Fibroblast of upper back skin (primary cell): ENCODE measurements at regions not wholly inside any gene's neighbourhood (a gene's known extent, or its start where the extent isn't known, plus 50 kb on each side); places are given as distances from the start of the nearest gene placed in this dataset.

Source experiments
- DNase-seq: peaks from one replicate; pipeline ENCODE4 v3.0.0-alpha.2; 2013

GRCh38 chrX:7216981-7217587, 69.1 kb upstream of the PUDP start:
- DNase-seq: no peak

GRCh38 chrX:7215842-7216241, 67.9 kb upstream of the PUDP start:
- DNase-seq: peak; percentile 9

GRCh38 chrX:7214251-7214650, 66.3 kb upstream of the PUDP start:
- peak; percentile 1 for DNase-seq

GRCh38 chrX:7205037-7205577, 57.2 kb upstream of the PUDP start:
- DNase-seq: no peak

DNA sequence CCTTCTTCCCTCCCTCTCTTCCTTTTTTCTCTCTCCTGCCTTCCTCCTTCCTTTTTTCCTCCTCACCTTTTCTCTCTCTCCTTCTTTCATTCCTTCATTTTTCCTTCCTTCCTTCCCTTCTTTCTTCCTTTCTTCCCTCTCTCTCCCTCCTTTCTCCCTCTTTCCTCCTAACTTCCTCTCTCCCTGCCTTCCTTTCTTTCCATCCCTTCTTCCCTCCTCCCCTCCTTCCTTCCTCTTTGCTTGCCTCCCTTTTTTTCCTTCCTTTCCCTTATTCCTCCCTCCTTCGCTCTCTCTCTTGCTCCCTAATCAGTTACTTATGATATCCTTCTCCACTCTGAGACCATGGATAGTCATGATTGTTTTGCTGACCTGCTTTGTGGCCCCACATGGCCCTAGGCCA, 56.7 kb upstream of the PUDP start:
- no peak for DNase-seq

DNA sequence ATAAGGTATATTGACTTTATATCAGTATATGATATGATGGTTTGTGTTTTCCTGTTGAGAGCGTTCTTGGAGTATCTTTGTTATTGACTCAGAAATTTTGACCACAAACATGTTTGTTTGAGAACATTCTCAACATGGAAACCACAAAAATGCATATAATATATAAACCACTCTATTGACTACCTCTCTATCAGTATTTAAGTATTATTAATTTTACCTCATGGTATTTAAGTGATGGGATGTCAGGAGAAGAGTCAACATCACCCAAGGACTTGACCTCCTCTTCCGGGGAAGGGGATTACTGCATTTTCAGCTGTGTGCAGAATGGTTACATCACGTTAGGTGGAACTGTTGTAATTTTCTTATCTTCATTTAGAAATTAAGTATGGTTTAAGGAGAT, 54.3 kb upstream of the PUDP start:
- no peak for DNase-seq

DNA sequence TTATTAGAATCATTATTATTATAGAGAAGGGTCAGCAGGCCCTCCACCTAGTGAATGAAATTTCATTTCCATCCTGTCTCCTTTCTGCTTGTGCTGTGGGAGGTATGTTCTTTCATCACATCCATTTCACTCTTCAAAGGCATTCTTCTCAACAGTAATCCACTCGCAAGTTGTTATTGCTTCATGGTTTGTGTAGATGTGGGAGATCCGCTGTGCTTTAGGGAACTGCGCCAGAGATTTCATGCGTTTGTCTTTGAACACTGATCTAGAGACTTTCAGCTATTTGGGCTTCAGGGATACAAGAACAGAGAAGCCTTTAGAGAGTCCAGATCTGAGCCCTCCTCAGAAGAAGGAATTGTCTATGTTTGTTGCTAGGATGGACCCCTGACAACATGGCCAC, 53.5 kb upstream of the PUDP start:
- no peak for DNase-seq

DNA sequence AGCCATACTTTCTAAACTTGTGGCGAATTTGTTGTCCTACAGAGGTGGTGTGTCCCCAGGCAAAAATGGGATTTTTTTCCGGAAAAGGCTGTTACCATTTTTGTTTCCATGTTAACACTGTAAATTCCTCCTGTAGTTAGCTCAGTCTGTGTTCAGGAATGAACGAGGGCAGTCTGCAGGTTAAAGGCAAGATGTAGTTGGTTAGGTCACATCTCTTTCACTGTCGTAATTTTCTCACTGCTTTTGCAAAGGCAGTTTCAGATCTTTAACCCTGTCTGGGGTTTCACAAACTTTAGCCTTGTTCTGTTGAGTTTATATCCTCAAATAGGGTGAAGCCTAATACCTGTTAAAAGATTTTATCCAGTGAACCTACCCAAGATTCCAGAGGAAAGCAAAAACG, 50.5 kb upstream of the PUDP start:
- DNase-seq: no peak
